ENCODE measurements at regions not wholly inside any gene's neighbourhood (a gene's known extent, or its start where the extent isn't known, plus 50 kb on each side); places are given as distances from the start of the nearest gene placed in this dataset.

GRCh38 chr11:43214471-43214870, 97.3 kb upstream of the API5 start:
- TF ChIP-seq CTCF (IDR thresholded peaks at IDR 0.05; ENCODE audit: extremely low read depth in 1 of 2, insufficient read depth in 1 of 2, low read depth in 1 of 2, low read length in 2 of 2) (no peak), POLR2A (IDR thresholded peaks at IDR 0.05; ENCODE audit: low read depth, low read length) (no peak), POLR2AphosphoS5 (IDR thresholded peaks at IDR 0.05; ENCODE audit: insufficient read depth, low read depth, low read length) (no peak), MYC (IDR thresholded peaks at IDR 0.05; ENCODE audit: low read depth, low read length) (no peak), EZH2 (IDR thresholded peaks at IDR 0.05; ENCODE audit: borderline replicate concordance, low read depth, low read length, severe bottlenecking) (no peak), MAX (IDR thresholded peaks at IDR 0.05; ENCODE audit: insufficient read depth, insufficient read length) (no peak)

Data from endothelial cell of umbilical vein (primary cell).